CD4-positive, alpha-beta T cell treated with Interferon gamma for 1 hour (primary cell): ENCODE measurements at regions not wholly inside any gene's neighbourhood (a gene's known extent, or its start where the extent isn't known, plus 50 kb on each side); places are given as distances from the start of the nearest gene placed in this dataset.

Experiments used
- DNase-seq: peaks from one replicate; pipeline ENCODE4 v3.0.0-alpha.2; 2020

- DNase-seq = no peak
Measured at GRCh38 chr2:238985931-238986446, 138.1 kb downstream of the TWIST2 start.

GRCh38 chr2:238986491-238987351 lies 138.8 kb downstream of the TWIST2 start:
- no peak for DNase-seq

- DNase-seq = no peak
Measured at GRCh38 chr2:238987352-238987981, 139.6 kb downstream of the TWIST2 start.

- DNase-seq = no peak
Measured at GRCh38 chr2:238988105-238988504, 140.2 kb downstream of the TWIST2 start.

GRCh38 chr2:238988752-238989151 lies 140.9 kb downstream of the TWIST2 start:
- DNase-seq = no peak

GRCh38 chr2:238989484-238989883 lies 141.6 kb downstream of the TWIST2 start:
- DNase-seq = no peak

- no peak for DNase-seq
Measured at GRCh38 chr2:238994432-238994831, 146.5 kb downstream of the TWIST2 start.

- DNase-seq = no peak
Measured at GRCh38 chr2:238994876-238995275, 147.0 kb downstream of the TWIST2 start.

GRCh38 chr2:238995634-238996033 lies 147.7 kb downstream of the TWIST2 start:
- DNase-seq = no peak

GRCh38 chr2:238996331-238997136 lies 148.6 kb downstream of the TWIST2 start:
- DNase-seq = no peak

GRCh38 chr2:238997137-238997390 lies 149.2 kb downstream of the TWIST2 start:
- DNase-seq = no peak

GRCh38 chr2:238997684-238998083 lies 149.8 kb downstream of the TWIST2 start:
- DNase-seq = no peak
